Glutamatergic neuron (in vitro differentiated cells): ENCODE measurements at regions not wholly inside any gene's neighbourhood (a gene's known extent, or its start where the extent isn't known, plus 50 kb on each side); places are given as distances from the start of the nearest gene placed in this dataset.

ENCODE experiments used
- DNase-seq: peaks from one replicate; pipeline ENCODE4 v3.0.0; 2022
- H3K27ac Mint-ChIP-seq: one replicate; pipeline ENCODE4 v1.8.0; 2020; ENCODE audit warnings: mild to moderate bottlenecking, mixed read lengths, inconsistent platforms; ENCODE audit not compliant: unreplicated experiment
- H3K27me3 Mint-ChIP-seq: one replicate; pipeline ENCODE4 v1.8.0; 2020; ENCODE audit warnings: mild to moderate bottlenecking, moderate library complexity, mixed read lengths, inconsistent platforms; ENCODE audit not compliant: unreplicated experiment
- H3K36me3 Mint-ChIP-seq: one replicate; pipeline ENCODE4 v1.8.0; 2020; ENCODE audit warnings: mild to moderate bottlenecking, mixed read lengths, inconsistent platforms; ENCODE audit not compliant: unreplicated experiment
- H3K4me1 Mint-ChIP-seq: one replicate; pipeline ENCODE4 v1.8.0; 2020; ENCODE audit warnings: mild to moderate bottlenecking, low read depth, mixed read lengths, inconsistent platforms; ENCODE audit not compliant: unreplicated experiment
- H3K4me3 Mint-ChIP-seq: one replicate; pipeline ENCODE4 v1.8.0; 2020; ENCODE audit warnings: mild to moderate bottlenecking, mixed read lengths, inconsistent platforms; ENCODE audit not compliant: unreplicated experiment
- H3K9me3 Mint-ChIP-seq: one replicate; pipeline ENCODE4 v1.8.0; 2020; ENCODE audit warnings: mild to moderate bottlenecking, moderate library complexity, mixed read lengths, inconsistent platforms; ENCODE audit not compliant: unreplicated experiment
- TF ChIP-seq, protein P1 (sequence below): fragments of 200-600 bp; sonication (generic); IDR thresholded peaks from one replicate; pipeline ENCODE4 v1.5.0; 2021; ENCODE audit not compliant: partially characterized antibody, unreplicated experiment

DNA sequence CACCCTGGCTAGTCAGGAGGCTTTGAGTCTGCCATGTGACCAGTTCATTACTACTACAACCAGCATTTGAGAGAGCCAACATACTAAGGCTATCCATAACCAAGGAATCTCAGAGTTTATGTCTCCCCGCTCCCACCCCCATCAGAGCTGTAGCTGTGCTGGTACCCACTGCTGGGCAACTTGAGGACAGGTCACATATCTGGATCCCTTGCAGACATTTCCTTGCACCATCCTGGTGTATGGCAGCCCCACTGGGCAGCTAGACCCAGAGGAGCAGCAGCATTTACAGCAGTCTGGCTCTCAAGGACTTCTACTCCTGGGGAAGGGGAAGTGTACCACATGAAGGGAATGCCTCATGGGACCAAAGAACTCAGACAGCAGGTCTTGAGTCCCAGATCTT lies 160.8 kb upstream of the ST8SIA2 start:
- Mint-ChIP-seq H3K27me3 (peaks cover 2% of the 10 kb centered on the region), H3K4me1 (no peaks in the 10 kb centered on the region), H3K27ac (no peak overlapping the region), H3K9me3 (peaks cover 2% of the 10 kb centered on the region), H3K36me3 (no peaks in the 10 kb centered on the region), H3K4me3 (no peak overlapping the region)
- TF ChIP-seq, protein P1, sequence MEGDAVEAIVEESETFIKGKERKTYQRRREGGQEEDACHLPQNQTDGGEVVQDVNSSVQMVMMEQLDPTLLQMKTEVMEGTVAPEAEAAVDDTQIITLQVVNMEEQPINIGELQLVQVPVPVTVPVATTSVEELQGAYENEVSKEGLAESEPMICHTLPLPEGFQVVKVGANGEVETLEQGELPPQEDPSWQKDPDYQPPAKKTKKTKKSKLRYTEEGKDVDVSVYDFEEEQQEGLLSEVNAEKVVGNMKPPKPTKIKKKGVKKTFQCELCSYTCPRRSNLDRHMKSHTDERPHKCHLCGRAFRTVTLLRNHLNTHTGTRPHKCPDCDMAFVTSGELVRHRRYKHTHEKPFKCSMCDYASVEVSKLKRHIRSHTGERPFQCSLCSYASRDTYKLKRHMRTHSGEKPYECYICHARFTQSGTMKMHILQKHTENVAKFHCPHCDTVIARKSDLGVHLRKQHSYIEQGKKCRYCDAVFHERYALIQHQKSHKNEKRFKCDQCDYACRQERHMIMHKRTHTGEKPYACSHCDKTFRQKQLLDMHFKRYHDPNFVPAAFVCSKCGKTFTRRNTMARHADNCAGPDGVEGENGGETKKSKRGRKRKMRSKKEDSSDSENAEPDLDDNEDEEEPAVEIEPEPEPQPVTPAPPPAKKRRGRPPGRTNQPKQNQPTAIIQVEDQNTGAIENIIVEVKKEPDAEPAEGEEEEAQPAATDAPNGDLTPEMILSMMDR = no peak
- no peak for DNase-seq

DNA sequence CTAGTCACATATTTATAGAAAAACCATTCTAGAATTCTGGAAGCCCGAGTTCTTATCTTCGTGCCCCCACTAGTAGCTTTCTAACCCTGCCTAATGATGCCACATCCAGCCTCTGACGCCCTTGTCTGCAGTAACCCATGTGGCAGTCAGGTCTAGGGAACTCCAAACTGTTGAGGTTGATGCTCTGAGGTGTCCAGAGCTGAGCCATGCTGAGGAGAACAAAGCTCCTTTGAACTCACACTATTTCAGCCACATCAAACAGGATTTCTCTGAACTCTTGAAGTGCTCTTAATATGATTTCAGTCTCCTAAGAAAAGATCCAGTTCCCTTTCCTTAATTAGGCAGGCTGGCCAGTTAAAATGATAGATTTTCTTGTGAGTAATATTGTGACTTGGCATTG lies 150.5 kb upstream of the ST8SIA2 start:
- Mint-ChIP-seq H3K27me3 (no peaks in the 10 kb centered on the region), H3K27ac (no peak overlapping the region), H3K4me3 (no peak overlapping the region), H3K36me3 (peaks cover 9% of the 10 kb centered on the region), H3K4me1 (no peaks in the 10 kb centered on the region), H3K9me3 (peaks cover 2% of the 10 kb centered on the region)
- DNase-seq = no peak
- TF ChIP-seq, protein P1 = no peak

DNA sequence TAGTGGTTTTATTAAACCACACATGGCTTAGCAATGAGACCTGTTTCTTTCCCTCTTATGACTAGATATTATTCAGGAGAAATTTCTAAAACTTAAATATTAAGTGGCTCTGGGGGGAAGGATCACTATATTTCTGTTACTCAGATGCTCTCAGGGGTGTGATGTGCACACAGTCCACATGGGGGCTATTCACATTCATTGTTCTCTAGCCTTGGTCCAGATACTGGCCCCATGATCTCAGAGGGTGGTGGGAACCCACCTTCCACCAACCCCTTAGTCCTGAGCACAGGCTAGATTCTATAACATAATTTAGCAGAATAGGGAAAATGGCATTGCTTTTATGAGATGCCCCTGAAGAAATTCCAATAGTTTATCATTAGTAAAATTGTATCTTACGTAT lies 149.0 kb upstream of the ST8SIA2 start:
- TF ChIP-seq, protein P1 = peak; percentile 31
- H3K4me1 Mint-ChIP-seq = no peaks in the 10 kb centered on the region

DNA sequence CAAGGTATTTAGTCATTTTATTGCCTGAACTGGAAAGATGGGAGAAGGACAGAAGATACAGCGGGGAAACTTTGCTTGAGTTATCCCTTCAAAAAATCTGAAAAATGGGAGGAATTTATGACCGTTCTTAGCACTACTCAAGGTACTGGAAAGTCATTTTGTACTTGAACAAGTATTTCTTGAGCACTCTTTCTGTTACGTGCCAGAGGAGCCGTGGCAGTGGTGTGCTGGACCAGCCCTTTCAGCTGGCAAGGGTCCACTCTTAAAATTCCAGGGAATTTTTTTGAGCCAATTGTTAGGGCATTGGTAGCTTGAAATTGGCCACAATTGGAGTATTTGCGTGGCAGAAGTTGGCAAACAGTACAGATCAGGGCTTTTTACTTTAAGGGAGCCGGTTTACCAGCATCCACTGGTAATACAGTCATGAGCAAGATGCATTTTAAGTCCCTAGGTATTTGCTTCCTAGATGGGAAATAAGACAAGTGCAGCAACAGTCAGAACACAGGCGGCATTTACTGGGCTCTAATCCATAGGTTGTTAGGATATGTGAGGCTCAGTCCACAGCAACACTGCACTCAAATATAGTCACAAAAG lies 145.9 kb upstream of the ST8SIA2 start:
- H3K9me3 Mint-ChIP-seq = no peaks in the 10 kb centered on the region
- no peaks in the 10 kb centered on the region for H3K36me3 Mint-ChIP-seq
- TF ChIP-seq, protein P1 = no peak
- H3K4me3 Mint-ChIP-seq = no peak overlapping the region
- H3K27me3 Mint-ChIP-seq = peaks cover 2% of the 10 kb centered on the region
- no peak overlapping the region for H3K27ac Mint-ChIP-seq
- DNase-seq = no peak
- H3K4me1 Mint-ChIP-seq = no peaks in the 10 kb centered on the region

More for the DNA sequence above, 149.0 kb upstream of the ST8SIA2 start:
- Mint-ChIP-seq H3K27ac (no peak overlapping the region), H3K27me3 (no peaks in the 10 kb centered on the region), H3K9me3 (no peaks in the 10 kb centered on the region), H3K36me3 (no peaks in the 10 kb centered on the region), H3K4me3 (no peak overlapping the region)
- DNase-seq = no peak

DNA sequence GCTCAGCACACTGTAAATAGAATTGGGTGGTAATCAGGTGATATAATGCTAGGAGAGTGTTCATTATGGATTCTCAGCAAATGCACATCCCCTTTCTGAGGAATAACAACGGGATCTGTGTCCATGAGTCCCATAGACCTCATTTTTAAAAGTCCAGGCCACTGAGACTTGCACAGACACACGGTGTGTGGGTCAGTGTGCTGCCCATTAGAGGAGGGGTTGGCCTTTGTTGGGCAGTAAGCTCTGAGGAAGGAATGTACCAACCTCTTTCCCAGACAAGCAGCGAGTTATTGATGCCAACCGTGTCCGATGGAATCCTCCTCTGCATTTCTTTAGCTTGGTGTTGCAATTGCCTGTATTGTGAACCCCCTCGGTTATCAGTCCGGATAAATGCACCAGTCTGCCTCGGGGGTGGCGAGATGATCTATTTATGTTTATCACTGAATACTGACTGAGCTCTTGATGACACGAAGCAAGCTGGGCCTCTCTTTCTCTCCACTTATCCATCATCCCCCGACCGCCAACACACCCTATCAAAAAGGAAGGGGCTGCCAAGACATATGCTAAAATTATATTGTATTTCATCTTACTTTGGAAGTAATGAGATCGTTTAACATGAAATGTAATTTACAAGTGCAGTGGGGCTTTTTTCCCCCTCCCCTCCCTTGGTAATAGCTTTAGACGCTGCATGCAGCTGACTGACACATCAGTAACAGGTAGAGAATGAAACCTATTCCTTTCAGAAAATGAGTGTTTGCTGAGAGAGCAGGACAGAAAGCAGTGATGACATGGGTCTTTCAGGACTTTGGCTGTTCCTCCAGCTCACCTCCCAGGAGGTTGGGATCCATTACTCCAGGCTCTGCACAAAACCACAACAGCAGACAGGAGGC lies 126.6 kb upstream of the ST8SIA2 start:
- TF ChIP-seq, protein P1 = no peak
- Mint-ChIP-seq H3K27ac (no peak overlapping the region), H3K4me3 (no peak overlapping the region), H3K27me3 (no peaks in the 10 kb centered on the region), H3K4me1 (no peaks in the 10 kb centered on the region), H3K36me3 (no peaks in the 10 kb centered on the region), H3K9me3 (no peaks in the 10 kb centered on the region)
- no peak for DNase-seq
